GM21515 (cell line): ENCODE measurements at regions not wholly inside any gene's neighbourhood (a gene's known extent, or its start where the extent isn't known, plus 50 kb on each side); places are given as distances from the start of the nearest gene placed in this dataset.

Source experiments
- ATAC-seq: cut with Tn5 transposase; IDR thresholded peaks from one replicate; pipeline ENCODE4 v1.9.1; 2021; ENCODE audit not compliant: unreplicated experiment

- ATAC-seq = no peak
Observed at GRCh38 chr14:40599725-40600124, 1007.0 kb upstream of the LRFN5 start.

GRCh38 chr14:40581264-40581663, 1025.4 kb upstream of the LRFN5 start:
- ATAC-seq = no peak

- no peak for ATAC-seq
Observed at GRCh38 chr14:40576880-40577478, 1029.7 kb upstream of the LRFN5 start.

- no peak for ATAC-seq
Observed at GRCh38 chr14:40574780-40575179, 1031.9 kb upstream of the LRFN5 start.

GRCh38 chr14:40525314-40525713, 1081.4 kb upstream of the LRFN5 start:
- ATAC-seq = no peak

GRCh38 chr14:40523123-40523522, 1083.6 kb upstream of the LRFN5 start:
- no peak for ATAC-seq

- ATAC-seq = no peak
Observed at GRCh38 chr14:40494483-40494882, 1062.2 kb upstream of the FBXO33 start.

- ATAC-seq = no peak
Observed at GRCh38 chr14:40487824-40488223, 1055.6 kb upstream of the FBXO33 start.

- no peak for ATAC-seq
Observed at GRCh38 chr14:40485688-40486087, 1053.5 kb upstream of the FBXO33 start.

- ATAC-seq = no peak
Observed at GRCh38 chr14:40476005-40476404, 1043.8 kb upstream of the FBXO33 start.

GRCh38 chr14:40467969-40468368, 1035.7 kb upstream of the FBXO33 start:
- ATAC-seq = no peak

GRCh38 chr14:40464531-40464930, 1032.3 kb upstream of the FBXO33 start:
- no peak for ATAC-seq

GRCh38 chr14:40463886-40464285, 1031.7 kb upstream of the FBXO33 start:
- no peak for ATAC-seq

GRCh38 chr14:40452674-40453073, 1020.4 kb upstream of the FBXO33 start:
- no peak for ATAC-seq

GRCh38 chr14:40447017-40447416, 1014.8 kb upstream of the FBXO33 start:
- ATAC-seq = no peak

- no peak for ATAC-seq
Observed at GRCh38 chr14:40445020-40445419, 1012.8 kb upstream of the FBXO33 start.

GRCh38 chr14:40436551-40436950, 1004.3 kb upstream of the FBXO33 start:
- ATAC-seq = no peak

- ATAC-seq = no peak
Observed at GRCh38 chr14:40417777-40418401, 985.7 kb upstream of the FBXO33 start.

- ATAC-seq = no peak
Observed at GRCh38 chr14:40416565-40416964, 984.3 kb upstream of the FBXO33 start.

GRCh38 chr14:40414386-40414785, 982.2 kb upstream of the FBXO33 start:
- ATAC-seq = no peak

GRCh38 chr14:40413136-40413535, 980.9 kb upstream of the FBXO33 start:
- ATAC-seq = no peak

- no peak for ATAC-seq
Observed at GRCh38 chr14:40410708-40411107, 978.5 kb upstream of the FBXO33 start.

GRCh38 chr14:40402957-40403356, 970.7 kb upstream of the FBXO33 start:
- ATAC-seq = no peak
